NCI-H345 treated with DMSO at 0.1 percent for 48 hours (cell line): ENCODE measurements at regions not wholly inside any gene's neighbourhood (a gene's known extent, or its start where the extent isn't known, plus 50 kb on each side); places are given as distances from the start of the nearest gene placed in this dataset.

ENCODE experiments used
- DNase-seq: peaks from one replicate; lab custom pipeline; 2025; ENCODE audit not compliant: unreplicated experiment; lab: John Stamatoyannopoulos, UW

GRCh38 chrX:68997911-68998310 lies 167.3 kb downstream of the PJA1 start:
- no peak for DNase-seq

DNA sequence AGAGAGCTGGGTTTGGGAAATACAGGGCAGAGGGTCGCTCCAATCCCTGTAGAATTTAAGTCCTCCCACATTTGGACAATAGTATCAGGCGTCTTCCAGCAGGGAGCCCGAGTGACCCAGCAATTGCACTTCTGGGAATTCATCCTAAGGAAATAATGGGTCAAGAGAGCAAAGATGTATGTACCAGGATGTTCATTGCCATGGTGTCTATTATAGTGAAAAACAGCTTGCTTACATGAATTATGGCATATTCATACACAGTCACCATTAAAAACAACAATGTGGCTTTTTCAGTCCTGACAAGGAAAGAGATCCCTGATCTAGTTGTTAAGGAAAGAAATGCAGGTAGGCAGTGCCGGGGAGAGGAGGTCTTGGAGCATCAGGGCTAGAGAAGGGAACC lies 167.7 kb downstream of the PJA1 start:
- DNase-seq = no peak

DNA sequence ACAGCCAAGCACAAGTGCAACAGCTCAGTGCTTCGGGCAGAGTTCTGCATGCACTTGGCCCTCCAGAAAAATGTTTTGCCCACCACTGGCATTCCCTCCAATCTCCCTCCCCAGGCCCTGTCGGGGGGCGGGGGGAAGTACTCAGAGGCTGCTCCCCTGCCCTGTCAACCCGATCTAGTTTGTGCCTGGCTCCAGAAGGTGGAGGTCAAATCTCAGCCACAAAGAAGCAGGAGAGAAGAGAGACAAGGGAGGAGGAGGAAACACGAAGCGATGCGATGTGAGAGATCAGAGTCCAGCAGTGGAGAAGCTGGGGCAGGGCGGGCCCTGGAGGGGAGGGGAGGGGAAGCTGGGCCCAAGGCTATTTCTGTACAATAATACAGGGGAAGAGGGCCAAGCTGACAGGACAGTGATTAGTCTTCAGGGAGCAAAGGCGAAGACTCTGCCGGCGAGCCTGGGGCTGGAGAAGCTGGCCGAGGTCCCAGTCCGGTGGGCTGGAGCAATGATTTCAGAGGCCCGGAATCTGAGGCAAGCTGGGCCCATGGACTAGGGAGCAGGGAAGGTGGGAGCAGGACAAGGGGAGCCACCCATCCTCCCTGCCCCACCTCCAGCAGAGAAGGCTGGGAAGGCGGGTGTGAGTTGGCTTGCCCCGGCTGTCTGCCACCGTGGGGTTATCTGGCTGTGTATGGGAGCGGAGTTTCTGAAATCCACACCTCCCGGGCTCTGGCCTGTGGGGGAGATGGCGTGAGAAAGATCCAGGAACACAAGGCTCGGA lies 167.1 kb downstream of the EFNB1 start:
- DNase-seq = no peak

GRCh38 chrX:68995386-68995779 lies 166.6 kb downstream of the EFNB1 start:
- DNase-seq = no peak

DNA sequence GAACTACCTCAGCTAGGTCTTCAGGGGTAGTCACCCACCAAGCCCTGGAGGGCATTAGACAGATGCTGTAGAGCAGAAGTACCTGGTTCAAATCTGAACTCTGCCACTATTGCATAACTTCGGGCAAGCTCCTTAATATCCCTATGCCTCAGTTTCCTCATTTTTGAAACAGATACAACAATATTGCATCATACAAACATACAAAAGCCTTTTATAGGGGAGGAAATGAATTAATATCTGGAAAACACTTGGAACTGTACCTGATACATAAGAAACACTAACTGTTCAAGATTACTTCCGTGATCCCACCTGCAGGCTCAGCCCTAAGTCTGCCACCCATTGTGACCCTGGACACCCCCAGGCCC lies 166.1 kb downstream of the EFNB1 start:
- DNase-seq = no peak

DNA sequence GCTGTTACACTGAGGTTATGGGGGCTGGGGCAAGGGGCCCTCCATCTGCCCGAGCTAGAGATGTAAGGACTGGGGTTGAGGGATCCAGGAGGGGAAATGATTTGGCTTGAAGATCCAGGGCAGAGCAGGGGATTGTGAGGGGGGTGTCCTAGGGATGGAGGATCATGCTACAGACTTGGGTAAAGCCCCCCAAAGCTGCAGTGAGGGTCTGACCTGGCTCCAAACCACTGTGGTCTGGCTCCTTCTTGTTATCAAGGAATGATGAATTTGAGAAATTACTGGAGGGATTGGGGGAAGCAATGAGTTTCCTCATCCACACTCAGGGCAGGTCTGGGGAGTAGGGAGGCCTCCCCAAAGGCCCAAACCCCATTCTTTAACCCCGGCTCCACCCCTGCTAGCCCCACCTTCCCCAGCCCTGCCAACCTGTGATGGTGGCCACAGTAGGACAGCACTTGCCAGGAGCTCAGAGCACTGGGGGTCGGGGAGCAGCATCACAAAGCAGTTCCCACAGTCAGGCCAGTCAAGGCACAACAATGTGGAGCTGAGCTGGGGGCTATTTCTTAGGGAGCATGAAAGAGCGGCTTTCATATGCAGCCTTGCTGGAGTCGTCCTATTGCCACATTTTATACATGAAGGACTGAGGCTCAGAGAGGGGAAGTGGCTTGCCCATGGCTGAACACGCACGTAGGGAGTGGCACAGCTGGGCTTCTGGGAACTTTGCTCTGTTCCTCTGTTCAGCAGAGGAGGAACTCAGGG lies 165.5 kb downstream of the EFNB1 start:
- no peak for DNase-seq

DNA sequence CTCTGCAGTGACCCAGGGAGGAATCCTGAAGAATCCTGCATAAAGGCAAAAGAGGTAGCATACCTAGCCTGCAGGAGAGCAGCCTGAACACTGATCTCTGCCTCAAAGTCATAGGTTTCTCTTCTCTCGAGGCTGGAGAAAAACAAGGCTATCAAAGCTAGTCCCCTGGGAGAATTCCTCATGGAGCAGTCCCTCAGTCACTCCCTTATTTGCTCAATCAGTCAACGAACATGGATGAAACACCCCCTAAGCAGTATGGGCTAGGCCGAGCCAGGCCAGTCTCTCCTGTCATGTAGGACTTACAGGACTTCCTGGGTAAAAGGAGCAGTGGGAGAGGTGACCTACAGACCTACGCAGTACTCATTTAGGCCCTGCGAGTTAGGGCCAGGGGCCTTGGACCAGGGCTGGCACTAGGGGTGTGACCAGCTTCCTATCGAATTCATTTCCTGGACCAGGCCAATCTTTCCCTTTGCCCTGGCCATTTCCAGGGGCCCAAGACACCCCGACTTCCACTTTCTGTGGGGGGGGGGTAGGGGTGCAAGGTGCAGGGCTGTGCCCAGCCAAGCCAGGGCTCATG lies 164.1 kb downstream of the EFNB1 start:
- DNase-seq = no peak

- DNase-seq = no peak
These were observed 163.0 kb downstream of the EFNB1 start for GRCh38 chrX:68991691-68992345.

DNA sequence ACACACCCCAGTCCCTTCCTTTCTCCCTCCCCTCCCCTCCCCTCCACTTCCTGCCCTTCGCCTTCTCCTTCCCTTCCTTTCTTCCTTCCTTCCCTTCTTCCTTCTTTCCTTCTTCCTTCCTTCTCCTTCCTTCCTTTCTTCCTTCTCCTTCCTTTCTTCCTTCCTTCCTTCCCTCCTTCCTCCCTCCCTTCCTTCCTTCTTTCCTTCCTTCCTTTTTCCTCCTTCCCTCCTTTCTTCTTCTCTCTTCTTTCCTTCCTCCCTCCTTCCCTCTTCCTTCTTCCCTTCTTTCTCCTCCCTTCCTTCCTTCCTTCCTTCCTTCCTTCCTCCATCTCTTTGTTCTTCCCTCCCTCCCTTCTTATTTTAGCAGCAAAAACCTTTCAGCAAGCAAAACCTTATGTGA lies 162.1 kb downstream of the EFNB1 start:
- no peak for DNase-seq

DNA sequence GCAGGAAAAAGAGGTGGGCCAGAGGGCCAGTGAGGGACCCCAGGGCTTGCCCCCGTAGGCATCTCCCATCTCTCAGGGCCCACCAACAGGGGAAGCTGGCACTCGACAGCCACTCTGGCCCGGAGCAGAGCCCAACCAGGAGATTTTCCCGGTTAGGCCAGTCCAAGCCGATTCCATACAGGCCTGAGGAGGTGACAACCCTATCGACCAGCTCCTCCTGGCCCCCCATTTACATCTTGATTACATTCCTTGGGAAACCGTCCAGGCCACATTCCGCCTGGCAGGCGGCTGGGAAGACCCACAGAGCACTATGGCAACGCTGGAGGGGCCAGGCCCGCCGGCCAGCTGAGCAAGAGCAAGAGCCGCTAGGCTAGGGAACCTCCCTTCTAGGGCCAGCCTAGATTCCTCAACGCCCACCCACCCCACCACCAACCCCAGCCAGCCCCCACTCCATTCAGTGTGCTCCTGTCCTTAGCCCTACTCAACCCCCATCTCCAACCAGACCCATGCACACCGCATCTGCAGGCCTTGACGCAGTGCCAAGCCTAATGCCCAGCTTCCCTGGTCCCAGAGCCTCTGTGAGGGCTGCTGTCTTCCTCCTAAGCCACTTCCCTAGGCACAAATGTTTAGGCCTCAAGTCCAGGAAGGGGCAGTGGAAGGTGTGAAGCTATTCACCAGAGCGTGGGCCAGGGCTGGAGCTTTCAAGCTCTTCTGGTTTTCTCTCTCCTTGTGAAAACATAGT lies 161.2 kb downstream of the EFNB1 start:
- no peak for DNase-seq

- DNase-seq = no peak
These were observed 160.6 kb downstream of the EFNB1 start for GRCh38 chrX:68989456-68989855.

DNA sequence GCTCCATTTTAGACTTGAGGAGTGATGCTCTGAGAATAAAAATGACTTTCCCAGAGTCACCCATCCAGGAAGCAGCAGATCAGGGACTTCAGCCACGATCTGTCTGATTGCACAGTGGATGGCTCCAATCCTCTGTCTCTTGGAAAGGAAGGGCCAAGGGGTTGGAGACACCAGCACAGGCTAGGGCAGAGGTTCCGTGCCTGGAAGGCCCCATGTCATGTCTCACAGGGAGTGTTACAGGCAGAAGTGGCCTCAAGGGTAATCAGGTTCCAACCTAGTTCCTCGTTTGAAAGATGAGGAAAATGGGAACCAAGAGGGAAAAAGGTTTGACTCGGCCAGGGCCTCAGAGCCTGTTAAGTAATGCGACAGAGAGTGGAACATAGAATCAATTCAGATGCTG lies 160.0 kb downstream of the EFNB1 start:
- no peak for DNase-seq

- DNase-seq = no peak
These were observed 156.4 kb downstream of the EFNB1 start for GRCh38 chrX:68985135-68985755.

DNA sequence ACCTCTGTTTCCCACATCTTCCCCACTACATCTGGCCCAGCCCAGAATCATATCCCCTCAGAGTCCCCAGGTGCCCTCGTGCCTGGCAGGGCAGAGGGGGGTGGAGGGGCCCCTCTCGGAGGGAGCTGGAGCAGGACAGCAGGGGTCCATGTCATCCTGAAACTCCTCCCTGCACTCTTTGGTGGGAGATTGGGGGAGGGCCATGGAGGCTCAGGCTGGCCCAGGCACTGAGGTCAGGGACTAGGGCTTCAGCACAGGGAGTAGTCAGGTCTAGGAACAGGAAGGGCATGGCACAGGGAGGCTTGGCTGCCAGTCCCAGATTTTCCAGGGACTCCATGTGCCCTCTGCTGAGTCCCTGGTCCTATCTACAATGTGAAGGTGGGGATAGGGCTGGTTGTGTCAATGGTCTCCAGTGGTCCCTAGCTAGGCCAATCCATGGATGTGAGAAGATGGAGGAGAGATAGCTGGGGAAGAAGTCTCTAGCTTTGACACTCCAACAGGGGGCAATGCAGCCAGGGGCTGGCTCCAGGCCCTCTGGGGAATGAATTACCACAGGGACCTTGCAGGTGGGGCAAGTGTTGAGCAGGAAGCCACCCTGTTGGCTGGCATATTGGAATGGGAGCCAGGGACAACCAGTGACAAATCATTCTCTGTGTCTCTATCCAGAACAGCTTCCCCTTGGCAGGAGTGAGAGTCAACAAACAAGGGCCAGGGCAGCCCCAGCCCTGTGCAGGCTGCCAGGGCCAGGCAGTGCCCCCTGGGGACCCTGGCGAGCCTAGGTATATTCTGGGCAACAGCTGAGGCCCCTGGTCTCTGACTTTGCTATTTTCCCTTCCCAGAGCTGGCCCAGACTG lies 154.4 kb downstream of the EFNB1 start:
- DNase-seq = no peak

GRCh38 chrX:68982476-68982875 lies 153.7 kb downstream of the EFNB1 start:
- no peak for DNase-seq

DNA sequence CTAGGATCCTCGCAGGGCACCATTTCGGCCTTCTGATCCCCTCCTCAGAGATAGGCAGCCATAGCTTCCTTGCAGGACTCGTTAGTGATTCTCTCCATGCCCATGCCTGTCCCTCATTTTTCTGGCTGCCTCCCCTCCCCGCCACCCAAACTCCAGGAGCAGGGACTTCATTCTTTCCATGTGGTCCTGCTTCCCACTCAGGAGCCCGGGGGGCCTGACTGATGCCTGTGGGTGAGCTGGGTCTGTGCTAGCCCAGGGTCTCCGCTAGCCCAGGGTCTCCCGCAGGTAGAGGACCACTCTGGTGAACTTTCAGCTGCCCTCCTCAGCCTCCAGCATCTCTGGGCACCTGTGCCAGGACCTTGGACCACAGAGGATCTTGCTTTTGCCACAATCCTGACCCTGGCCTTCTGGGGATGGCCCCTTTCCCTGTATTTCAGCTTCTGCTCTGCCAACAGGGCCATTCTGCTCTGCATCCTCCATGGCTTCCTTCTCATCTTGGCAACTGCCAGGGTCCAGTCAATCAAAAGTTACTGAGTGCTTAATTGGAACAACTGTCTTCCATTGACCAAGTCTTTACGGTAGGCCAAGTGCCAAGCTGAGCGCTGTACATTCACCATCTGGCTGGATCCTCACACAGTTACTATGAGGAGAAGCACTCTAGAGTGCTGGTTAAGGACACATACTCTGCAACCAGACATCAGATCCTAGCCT lies 152.2 kb downstream of the EFNB1 start:
- no peak for DNase-seq

DNA sequence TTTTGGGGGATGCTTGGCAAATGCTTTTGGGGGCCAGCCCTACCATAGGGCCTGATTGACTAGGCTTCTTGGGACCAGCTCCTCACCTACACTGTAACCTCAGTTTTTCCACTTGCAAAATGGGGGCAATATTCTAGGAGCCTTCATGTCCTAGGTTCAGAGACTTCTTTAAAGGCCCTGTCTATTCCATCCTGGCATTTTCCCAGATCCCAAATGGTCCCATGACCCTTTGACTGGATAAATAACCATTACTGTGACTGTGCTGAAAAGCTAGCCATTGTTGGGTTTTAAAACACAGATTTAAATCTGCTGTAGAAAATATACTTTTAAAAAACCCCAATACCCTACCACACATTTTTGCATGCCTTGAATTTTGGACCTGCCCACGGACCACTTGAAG lies 149.8 kb downstream of the EFNB1 start:
- DNase-seq = no peak

- DNase-seq = no peak
These were observed 149.4 kb downstream of the EFNB1 start for GRCh38 chrX:68978255-68978654.

DNA sequence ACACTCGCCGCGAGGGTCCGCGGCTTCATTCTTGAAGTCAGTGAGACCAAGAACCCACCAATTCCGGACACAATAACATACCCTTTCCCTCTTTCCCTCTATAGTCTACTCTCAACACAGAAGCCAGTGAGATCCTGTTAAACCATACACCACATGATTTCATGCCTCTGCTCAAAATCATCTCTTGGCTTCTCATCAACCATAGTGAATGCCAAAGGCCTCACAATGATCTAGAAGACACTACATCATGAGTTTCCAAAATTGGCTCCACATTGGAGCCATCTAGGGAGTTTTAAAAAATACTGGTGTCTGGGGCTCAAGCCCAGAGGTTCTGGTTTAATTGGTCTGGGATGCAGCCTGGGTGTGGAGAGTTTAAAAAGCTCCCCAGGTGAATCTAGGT lies 124.5 kb downstream of the EFNB1 start:
- DNase-seq = no peak
